ENCODE measurements at regions not wholly inside any gene's neighbourhood (a gene's known extent, or its start where the extent isn't known, plus 50 kb on each side); places are given as distances from the start of the nearest gene placed in this dataset.

DNA sequence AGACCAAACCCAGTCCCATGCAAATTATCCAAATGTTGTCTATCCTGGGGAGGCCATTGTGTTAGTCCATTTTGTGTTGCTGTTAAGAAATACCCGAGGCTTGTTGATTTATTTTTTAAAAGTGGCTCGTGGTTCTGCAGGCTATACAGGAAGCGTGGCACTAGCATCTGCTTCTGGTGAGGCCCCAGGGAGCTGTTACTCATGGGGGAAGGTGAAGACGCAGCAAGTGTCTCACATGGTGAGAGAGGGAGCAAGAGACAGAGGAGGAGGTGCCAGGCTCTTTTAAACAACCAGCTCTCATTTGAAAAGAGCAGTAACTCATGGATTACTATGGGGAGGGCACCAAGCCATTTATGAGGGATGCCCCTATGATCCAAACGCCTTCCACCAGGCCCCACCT lies 80.3 kb upstream of the ARL4C start:
- TF ChIP-seq, protein P1, sequence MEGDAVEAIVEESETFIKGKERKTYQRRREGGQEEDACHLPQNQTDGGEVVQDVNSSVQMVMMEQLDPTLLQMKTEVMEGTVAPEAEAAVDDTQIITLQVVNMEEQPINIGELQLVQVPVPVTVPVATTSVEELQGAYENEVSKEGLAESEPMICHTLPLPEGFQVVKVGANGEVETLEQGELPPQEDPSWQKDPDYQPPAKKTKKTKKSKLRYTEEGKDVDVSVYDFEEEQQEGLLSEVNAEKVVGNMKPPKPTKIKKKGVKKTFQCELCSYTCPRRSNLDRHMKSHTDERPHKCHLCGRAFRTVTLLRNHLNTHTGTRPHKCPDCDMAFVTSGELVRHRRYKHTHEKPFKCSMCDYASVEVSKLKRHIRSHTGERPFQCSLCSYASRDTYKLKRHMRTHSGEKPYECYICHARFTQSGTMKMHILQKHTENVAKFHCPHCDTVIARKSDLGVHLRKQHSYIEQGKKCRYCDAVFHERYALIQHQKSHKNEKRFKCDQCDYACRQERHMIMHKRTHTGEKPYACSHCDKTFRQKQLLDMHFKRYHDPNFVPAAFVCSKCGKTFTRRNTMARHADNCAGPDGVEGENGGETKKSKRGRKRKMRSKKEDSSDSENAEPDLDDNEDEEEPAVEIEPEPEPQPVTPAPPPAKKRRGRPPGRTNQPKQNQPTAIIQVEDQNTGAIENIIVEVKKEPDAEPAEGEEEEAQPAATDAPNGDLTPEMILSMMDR (conservative IDR thresholded peaks at IDR 0.05 in 1 of 2, IDR thresholded peaks at IDR 0.05 in 1 of 2; ENCODE audit: low read depth in 1 of 2, low read length in 2 of 2) = no peak
- TF ChIP-seq EZH2 (IDR thresholded peaks at IDR 0.05; ENCODE audit: low read length, missing control alignments) = no peak
